ENCODE measurements at regions not wholly inside any gene's neighbourhood (a gene's known extent, or its start where the extent isn't known, plus 50 kb on each side); places are given as distances from the start of the nearest gene placed in this dataset.

DNA sequence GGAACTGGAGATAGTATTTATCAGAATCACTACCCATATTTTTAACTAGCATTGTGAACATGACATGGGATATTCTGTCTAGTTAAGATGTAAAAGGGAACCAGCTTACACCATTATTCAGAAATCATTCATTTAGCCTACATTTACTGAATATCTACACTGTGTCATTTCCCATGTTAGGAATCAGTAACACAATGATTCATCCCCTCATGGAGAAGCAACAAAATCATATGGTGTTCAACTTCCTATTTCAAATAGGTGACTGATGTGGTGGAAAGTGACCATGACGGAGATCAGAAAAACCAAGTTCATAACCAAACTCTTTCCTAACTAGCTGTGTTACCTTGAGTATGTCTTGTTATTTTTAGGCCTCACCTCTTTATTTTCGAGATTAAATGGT lies 550.0 kb upstream of the TUSC1 start:
- TF ChIP-seq, protein P1, sequence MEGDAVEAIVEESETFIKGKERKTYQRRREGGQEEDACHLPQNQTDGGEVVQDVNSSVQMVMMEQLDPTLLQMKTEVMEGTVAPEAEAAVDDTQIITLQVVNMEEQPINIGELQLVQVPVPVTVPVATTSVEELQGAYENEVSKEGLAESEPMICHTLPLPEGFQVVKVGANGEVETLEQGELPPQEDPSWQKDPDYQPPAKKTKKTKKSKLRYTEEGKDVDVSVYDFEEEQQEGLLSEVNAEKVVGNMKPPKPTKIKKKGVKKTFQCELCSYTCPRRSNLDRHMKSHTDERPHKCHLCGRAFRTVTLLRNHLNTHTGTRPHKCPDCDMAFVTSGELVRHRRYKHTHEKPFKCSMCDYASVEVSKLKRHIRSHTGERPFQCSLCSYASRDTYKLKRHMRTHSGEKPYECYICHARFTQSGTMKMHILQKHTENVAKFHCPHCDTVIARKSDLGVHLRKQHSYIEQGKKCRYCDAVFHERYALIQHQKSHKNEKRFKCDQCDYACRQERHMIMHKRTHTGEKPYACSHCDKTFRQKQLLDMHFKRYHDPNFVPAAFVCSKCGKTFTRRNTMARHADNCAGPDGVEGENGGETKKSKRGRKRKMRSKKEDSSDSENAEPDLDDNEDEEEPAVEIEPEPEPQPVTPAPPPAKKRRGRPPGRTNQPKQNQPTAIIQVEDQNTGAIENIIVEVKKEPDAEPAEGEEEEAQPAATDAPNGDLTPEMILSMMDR (IDR thresholded peaks at IDR 0.05; ENCODE audit: extremely low read depth, low read depth, low read length), result no peak
- Histone ChIP-seq H4K20me1 (ENCODE audit: insufficient read depth, low read length) (no peaks in the 10 kb centered on the region), H3K27ac (ENCODE audit: low read depth, low read length) (no peak overlapping the region), H3K36me3 (ENCODE audit: insufficient read depth, low read length) (no peaks in the 10 kb centered on the region), H3K79me2 (ENCODE audit: insufficient read depth, low read length) (no peaks in the 10 kb centered on the region), H3K9me3 (ENCODE audit: low read depth, low read length) (no peaks in the 10 kb centered on the region), H3K27me3 (ENCODE audit: insufficient read depth, low read length) (no peaks in the 10 kb centered on the region), H3K4me1 (ENCODE audit: insufficient read depth, low read length) (no peaks in the 10 kb centered on the region), H3K4me3 (ENCODE audit: insufficient read depth, low read length) (no peak overlapping the region), H2AFZ (ENCODE audit: low read length) (no peak overlapping the region), H3K4me2 (ENCODE audit: insufficient read depth, low read length) (no peak overlapping the region)
- DNase-seq (ENCODE audit: insufficient read length, low spot score, missing footprints), result no peak

DNA sequence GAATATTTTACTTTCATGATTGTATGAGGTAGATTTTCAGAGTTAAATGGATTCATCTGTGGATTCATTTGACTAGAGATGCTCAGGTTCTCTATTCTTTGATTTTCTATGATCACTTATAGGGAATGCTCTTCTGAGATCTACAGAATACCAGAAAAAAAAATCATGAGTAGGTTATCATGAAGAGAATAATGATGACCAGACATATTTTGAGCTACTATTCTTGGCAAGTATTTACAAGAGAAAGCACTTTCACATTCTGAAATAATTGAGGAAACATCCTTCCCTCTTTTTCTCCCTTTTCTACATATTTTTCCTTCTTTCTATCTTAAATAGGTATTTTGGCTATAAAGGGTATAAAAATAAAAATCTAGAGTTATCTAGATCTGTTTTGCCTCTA lies 543.0 kb upstream of the TUSC1 start:
- Histone ChIP-seq H3K4me2 (ENCODE audit: insufficient read depth, low read length) (no peak overlapping the region), H2AFZ (ENCODE audit: low read length) (no peak overlapping the region), H4K20me1 (ENCODE audit: insufficient read depth, low read length) (no peaks in the 10 kb centered on the region), H3K36me3 (ENCODE audit: insufficient read depth, low read length) (no peaks in the 10 kb centered on the region), H3K9me3 (ENCODE audit: low read depth, low read length) (no peaks in the 10 kb centered on the region), H3K79me2 (ENCODE audit: insufficient read depth, low read length) (no peaks in the 10 kb centered on the region), H3K4me1 (ENCODE audit: insufficient read depth, low read length) (no peaks in the 10 kb centered on the region), H3K4me3 (ENCODE audit: insufficient read depth, low read length) (no peak overlapping the region), H3K27ac (ENCODE audit: low read depth, low read length) (no peak overlapping the region), H3K27me3 (ENCODE audit: insufficient read depth, low read length) (no peaks in the 10 kb centered on the region)
- no peak for DNase-seq (ENCODE audit: insufficient read length, low spot score, missing footprints)
- TF ChIP-seq, protein P1 (IDR thresholded peaks at IDR 0.05; ENCODE audit: extremely low read depth, low read depth, low read length), result no peak

DNA sequence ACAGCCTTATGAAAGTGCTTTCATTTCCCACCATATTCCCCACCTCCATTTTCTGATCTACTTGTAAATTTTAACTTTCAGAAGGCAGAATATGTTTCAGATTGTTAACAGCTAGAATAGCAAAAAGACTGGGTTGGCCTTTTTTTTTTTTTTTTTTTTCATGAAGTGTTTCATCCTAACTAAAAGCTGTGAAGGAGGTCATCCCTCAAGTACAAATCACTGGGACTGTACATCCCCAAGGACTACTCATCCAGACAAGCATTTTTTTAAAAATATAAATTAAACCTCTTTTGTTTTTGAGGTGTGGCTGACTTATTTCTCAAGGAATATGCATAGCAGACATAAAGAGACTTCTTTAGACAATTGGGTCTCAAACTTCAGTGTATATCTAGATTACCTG lies 542.1 kb upstream of the TUSC1 start:
- no peaks in the 10 kb centered on the region for H3K27me3 ChIP-seq (ENCODE audit: insufficient read depth, low read length)
- TF ChIP-seq, protein P1 (IDR thresholded peaks at IDR 0.05; ENCODE audit: extremely low read depth, low read depth, low read length), result no peak
- no peak for DNase-seq (ENCODE audit: insufficient read length, low spot score, missing footprints)
- H3K4me3 ChIP-seq (ENCODE audit: insufficient read depth, low read length), result no peak overlapping the region
- H3K4me1 ChIP-seq (ENCODE audit: insufficient read depth, low read length), result no peaks in the 10 kb centered on the region
- H3K4me2 ChIP-seq (ENCODE audit: insufficient read depth, low read length), result no peak overlapping the region
- H2AFZ ChIP-seq (ENCODE audit: low read length), result no peak overlapping the region
- no peak overlapping the region for H3K27ac ChIP-seq (ENCODE audit: low read depth, low read length)
- no peaks in the 10 kb centered on the region for H3K9me3 ChIP-seq (ENCODE audit: low read depth, low read length)
- H4K20me1 ChIP-seq (ENCODE audit: insufficient read depth, low read length), result no peaks in the 10 kb centered on the region
- no peaks in the 10 kb centered on the region for H3K79me2 ChIP-seq (ENCODE audit: insufficient read depth, low read length)
- H3K36me3 ChIP-seq (ENCODE audit: insufficient read depth, low read length), result no peaks in the 10 kb centered on the region

DNA sequence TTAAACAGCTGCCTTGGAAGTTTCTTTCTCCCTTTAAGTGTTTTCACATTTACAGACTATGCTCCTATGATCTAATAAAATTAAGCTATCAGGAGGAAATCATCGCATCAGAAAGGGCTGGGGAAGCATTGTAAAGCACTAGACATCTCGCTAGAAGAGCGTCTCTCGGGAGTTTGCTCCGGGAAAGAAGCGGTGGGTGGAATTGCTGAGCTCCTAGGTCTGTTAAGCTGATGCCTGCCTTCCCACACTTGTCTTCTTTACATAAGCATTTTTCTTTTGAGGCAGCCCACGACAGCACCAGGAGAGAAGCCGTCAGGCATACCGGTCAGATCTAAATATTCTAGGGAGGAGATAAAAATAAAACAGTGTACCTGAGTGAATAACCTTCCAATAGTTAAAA lies 541.7 kb upstream of the TUSC1 start:
- no peak overlapping the region for H3K4me3 ChIP-seq (ENCODE audit: insufficient read depth, low read length)
- no peaks in the 10 kb centered on the region for H3K27me3 ChIP-seq (ENCODE audit: insufficient read depth, low read length)
- H3K36me3 ChIP-seq (ENCODE audit: insufficient read depth, low read length), result no peaks in the 10 kb centered on the region
- no peaks in the 10 kb centered on the region for H3K4me1 ChIP-seq (ENCODE audit: insufficient read depth, low read length)
- H4K20me1 ChIP-seq (ENCODE audit: insufficient read depth, low read length), result no peaks in the 10 kb centered on the region
- DNase-seq (ENCODE audit: insufficient read length, low spot score, missing footprints), result no peak
- H3K4me2 ChIP-seq (ENCODE audit: insufficient read depth, low read length), result no peak overlapping the region
- no peak overlapping the region for H3K27ac ChIP-seq (ENCODE audit: low read depth, low read length)
- no peak overlapping the region for H2AFZ ChIP-seq (ENCODE audit: low read length)
- no peaks in the 10 kb centered on the region for H3K79me2 ChIP-seq (ENCODE audit: insufficient read depth, low read length)
- no peaks in the 10 kb centered on the region for H3K9me3 ChIP-seq (ENCODE audit: low read depth, low read length)
- TF ChIP-seq, protein P1 (IDR thresholded peaks at IDR 0.05; ENCODE audit: extremely low read depth, low read depth, low read length), result no peak

Data from osteoblast (primary cell).